ENCODE measurements at regions not wholly inside any gene's neighbourhood (a gene's known extent, or its start where the extent isn't known, plus 50 kb on each side); places are given as distances from the start of the nearest gene placed in this dataset.

DNA sequence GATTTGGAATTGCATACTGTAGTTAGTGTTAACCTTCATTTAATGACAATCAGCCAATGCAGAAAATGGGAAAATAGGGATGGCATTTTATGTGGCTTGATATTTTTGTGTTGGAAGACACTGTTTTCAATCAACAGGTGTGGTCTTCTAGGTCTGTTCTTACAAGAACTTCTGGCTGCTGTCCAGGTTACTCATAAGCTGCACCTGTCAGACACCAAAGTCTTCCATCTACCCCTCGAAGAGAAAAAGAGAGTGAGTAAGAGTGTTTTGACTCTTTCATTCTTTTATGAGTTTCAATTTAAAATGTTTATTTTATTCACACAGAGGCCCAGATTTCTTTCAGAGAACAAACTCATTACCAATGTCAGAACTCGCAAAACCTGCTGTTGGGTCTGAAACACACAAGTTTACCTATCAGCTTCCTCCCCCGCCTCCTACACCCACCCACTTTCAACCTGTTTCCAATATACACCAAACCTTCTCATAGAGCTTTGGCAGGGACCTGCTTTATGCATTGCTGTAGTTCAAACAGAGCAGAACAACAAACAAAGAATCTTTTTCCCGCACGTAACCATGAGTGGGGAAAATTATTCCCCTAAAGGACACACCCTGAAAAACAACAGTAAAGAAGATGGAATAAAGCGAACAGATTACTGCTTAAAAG lies 767.7 kb upstream of the ALCAM start:
- no peaks in the 10 kb centered on the region for H3K4me1 ChIP-seq (ENCODE audit: control insufficient read depth in 3 of 3, insufficient read depth in 3 of 3, low read length in 3 of 3)
- no peak overlapping the region for H3K4me3 ChIP-seq (ENCODE audit: low read length in 3 of 3)
- H3K36me3 ChIP-seq (ENCODE audit: control insufficient read depth in 3 of 3, insufficient read depth in 3 of 3, low read length in 3 of 3): no peaks in the 10 kb centered on the region
- no peaks in the 10 kb centered on the region for H3K9me3 ChIP-seq (ENCODE audit: control insufficient read depth in 3 of 3, low read length in 3 of 3)
- H3K27me3 ChIP-seq (ENCODE audit: control insufficient read depth in 3 of 3, insufficient read depth in 3 of 3, low read length in 3 of 3): no peaks in the 10 kb centered on the region
- no peak overlapping the region for H3K27ac ChIP-seq (ENCODE audit: low read depth, low read length)
- no peak overlapping the region for H3K9ac ChIP-seq (ENCODE audit: low read depth in 1 of 3, low read length in 3 of 3)

DNA sequence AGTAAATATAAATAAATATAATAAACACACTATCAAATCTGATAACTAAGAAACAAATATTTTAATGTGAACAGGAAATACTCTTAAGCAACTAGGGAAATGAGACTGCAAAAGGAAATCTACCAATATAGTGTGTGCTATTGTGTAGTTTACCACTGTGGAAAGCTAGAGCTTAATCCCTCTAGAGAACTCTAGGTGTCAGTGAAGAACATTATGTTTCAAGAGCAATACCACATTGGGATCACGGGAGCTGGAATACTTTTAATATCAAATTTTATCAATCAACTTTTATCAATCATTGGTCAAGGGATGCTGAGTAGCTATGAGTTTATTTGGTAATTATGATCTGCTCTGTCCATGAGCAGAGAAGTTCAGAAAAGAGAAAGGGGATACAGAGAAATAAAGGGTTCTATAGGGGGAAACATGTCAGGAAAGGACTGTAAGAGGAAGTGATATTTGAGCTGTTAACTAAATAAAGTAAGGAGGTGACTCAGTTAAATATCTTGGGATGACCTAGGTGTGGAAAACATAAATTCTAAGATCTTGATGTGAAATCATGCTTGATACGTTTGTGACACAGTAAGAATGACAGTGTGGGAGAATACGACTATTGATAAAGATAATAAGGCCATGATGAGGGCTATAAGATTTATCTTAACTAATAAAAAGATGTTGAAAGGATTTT lies 762.2 kb upstream of the ALCAM start:
- H3K36me3 ChIP-seq (ENCODE audit: control insufficient read depth in 3 of 3, insufficient read depth in 3 of 3, low read length in 3 of 3): no peaks in the 10 kb centered on the region
- no peaks in the 10 kb centered on the region for H3K9me3 ChIP-seq (ENCODE audit: control insufficient read depth in 3 of 3, low read length in 3 of 3)
- H3K4me3 ChIP-seq (ENCODE audit: low read length in 3 of 3): no peak overlapping the region
- no peaks in the 10 kb centered on the region for H3K27me3 ChIP-seq (ENCODE audit: control insufficient read depth in 3 of 3, insufficient read depth in 3 of 3, low read length in 3 of 3)
- no peak overlapping the region for H3K27ac ChIP-seq (ENCODE audit: low read depth, low read length)
- no peak overlapping the region for H3K9ac ChIP-seq (ENCODE audit: low read depth in 1 of 3, low read length in 3 of 3)
- H3K4me1 ChIP-seq (ENCODE audit: control insufficient read depth in 3 of 3, insufficient read depth in 3 of 3, low read length in 3 of 3): no peaks in the 10 kb centered on the region

DNA sequence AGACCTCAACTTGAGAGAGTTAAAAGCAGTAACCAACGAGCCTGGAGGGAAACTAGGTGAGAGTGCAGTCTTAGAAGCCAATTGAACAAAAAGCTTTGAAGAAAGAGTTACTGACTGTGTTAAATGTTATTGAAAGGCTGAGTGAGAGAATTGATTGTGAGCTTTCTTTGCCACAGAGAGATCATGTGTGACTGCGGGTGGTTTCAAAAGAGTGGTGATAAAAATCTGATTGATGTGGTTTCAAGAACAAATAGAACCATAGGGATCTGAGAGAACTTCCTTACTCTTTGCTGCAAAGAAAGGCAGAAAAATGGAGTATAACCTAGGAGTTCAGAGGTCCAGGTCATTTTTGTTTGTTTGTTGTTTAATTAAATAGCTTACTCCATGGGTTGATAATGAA lies 759.9 kb upstream of the ALCAM start:
- Histone ChIP-seq H3K4me1 (ENCODE audit: control insufficient read depth in 3 of 3, insufficient read depth in 3 of 3, low read length in 3 of 3) (no peaks in the 10 kb centered on the region), H3K9me3 (ENCODE audit: control insufficient read depth in 3 of 3, low read length in 3 of 3) (no peaks in the 10 kb centered on the region), H3K9ac (ENCODE audit: low read depth in 1 of 3, low read length in 3 of 3) (no peak overlapping the region), H3K36me3 (ENCODE audit: control insufficient read depth in 3 of 3, insufficient read depth in 3 of 3, low read length in 3 of 3) (no peaks in the 10 kb centered on the region), H3K4me3 (ENCODE audit: low read length in 3 of 3) (no peak overlapping the region), H3K27me3 (ENCODE audit: control insufficient read depth in 3 of 3, insufficient read depth in 3 of 3, low read length in 3 of 3) (no peaks in the 10 kb centered on the region), H3K27ac (ENCODE audit: low read depth, low read length) (no peak overlapping the region)

DNA sequence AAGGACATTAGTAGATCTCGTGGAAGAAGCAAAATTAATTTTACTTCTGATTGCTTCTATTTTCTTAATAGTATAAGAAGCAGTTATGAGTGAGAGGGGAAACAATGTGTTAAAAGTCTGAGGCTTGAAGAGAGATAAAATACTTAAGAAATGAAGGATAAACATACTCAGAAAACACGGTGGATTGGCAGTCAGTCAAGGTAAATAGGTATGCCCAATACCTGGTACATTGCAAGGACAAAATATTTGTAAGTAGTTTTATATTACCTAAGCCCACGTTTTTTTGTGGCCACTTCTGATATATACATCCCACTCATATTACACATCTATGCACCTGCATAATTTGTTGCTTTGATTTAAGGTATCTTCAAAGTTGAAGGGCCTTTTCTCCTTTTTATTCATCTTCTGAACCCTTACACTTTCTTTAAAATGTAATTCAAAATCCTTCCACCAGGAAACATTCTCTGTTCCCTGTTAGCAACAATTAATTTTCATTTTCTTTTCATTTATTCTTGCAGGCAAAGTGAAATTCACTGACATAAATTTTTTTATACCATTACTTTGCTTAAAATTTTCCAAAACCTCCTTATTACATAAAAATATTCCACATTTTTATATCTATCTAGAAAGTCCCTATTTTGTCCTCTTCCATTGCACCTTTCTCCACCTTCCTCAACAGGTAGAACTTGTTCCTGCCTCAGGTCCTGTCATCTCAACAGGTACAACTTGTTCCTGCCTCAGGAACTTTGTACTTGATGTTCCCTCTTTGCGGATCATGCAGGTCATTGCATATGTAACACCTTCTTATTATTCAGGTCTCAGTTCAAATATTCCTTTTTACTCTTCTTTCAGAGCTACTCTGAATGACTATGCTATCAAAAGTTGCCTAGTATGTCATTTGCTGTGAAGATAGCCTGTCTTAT lies 755.7 kb upstream of the ALCAM start:
- Histone ChIP-seq H3K27me3 (ENCODE audit: control insufficient read depth in 3 of 3, insufficient read depth in 3 of 3, low read length in 3 of 3) (no peaks in the 10 kb centered on the region), H3K4me1 (ENCODE audit: control insufficient read depth in 3 of 3, insufficient read depth in 3 of 3, low read length in 3 of 3) (no peaks in the 10 kb centered on the region)

DNA sequence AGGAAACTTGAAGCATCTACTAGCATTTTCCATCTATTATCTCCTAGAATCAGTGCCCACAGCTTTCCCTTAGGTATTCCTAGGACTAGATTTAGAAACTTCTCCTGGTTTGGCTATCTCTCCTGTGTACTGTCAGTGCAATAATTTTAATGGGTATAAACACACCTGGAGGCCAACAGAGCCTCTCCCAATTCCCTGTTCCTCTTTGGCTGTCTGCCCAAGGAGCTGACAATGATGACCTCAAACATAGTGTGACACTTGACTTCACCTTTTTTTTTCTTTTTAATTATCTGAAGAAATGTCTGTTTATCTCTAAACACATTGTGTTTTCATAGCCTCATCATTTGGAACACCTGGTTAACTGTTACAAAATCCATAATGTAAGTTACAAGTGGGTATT lies 754.5 kb upstream of the ALCAM start:
- H3K36me3 ChIP-seq (ENCODE audit: control insufficient read depth in 3 of 3, insufficient read depth in 3 of 3, low read length in 3 of 3): no peaks in the 10 kb centered on the region
- no peaks in the 10 kb centered on the region for H3K9me3 ChIP-seq (ENCODE audit: control insufficient read depth in 3 of 3, low read length in 3 of 3)
- no peak overlapping the region for H3K27ac ChIP-seq (ENCODE audit: low read depth, low read length)
- no peak overlapping the region for H3K9ac ChIP-seq (ENCODE audit: low read depth in 1 of 3, low read length in 3 of 3)
- H3K27me3 ChIP-seq (ENCODE audit: control insufficient read depth in 3 of 3, insufficient read depth in 3 of 3, low read length in 3 of 3): no peaks in the 10 kb centered on the region
- H3K4me1 ChIP-seq (ENCODE audit: control insufficient read depth in 3 of 3, insufficient read depth in 3 of 3, low read length in 3 of 3): no peaks in the 10 kb centered on the region
- no peak overlapping the region for H3K4me3 ChIP-seq (ENCODE audit: low read length in 3 of 3)

More for the DNA sequence above, 755.7 kb upstream of the ALCAM start:
- no peaks in the 10 kb centered on the region for H3K9me3 ChIP-seq (ENCODE audit: control insufficient read depth in 3 of 3, low read length in 3 of 3)
- H3K27ac ChIP-seq (ENCODE audit: low read depth, low read length): no peak overlapping the region
- H3K4me3 ChIP-seq (ENCODE audit: low read length in 3 of 3): no peak overlapping the region
- H3K36me3 ChIP-seq (ENCODE audit: control insufficient read depth in 3 of 3, insufficient read depth in 3 of 3, low read length in 3 of 3): no peaks in the 10 kb centered on the region
- H3K9ac ChIP-seq (ENCODE audit: low read depth in 1 of 3, low read length in 3 of 3): no peak overlapping the region

DNA sequence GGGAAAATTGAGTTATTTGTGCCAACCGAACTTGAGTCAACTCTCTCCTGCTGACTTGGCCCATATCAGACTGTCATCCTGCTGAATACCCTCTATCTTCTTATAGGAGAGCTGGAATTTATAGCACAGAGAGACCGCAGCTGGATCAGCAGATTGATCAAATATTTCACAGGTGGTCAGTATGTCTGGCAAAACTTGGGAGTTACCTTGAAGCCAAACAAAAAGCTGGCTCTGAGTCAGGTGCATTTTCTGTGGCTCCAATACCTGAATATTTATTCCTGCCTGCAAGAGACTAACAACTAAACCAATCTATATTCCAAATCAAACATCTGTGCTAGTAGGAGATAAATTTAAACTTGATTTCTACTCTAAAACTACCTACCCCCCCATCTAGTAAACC lies 752.1 kb upstream of the ALCAM start:
- Histone ChIP-seq H3K27ac (ENCODE audit: low read depth, low read length) (no peak overlapping the region), H3K27me3 (ENCODE audit: control insufficient read depth in 3 of 3, insufficient read depth in 3 of 3, low read length in 3 of 3) (no peaks in the 10 kb centered on the region), H3K9me3 (ENCODE audit: control insufficient read depth in 3 of 3, low read length in 3 of 3) (no peaks in the 10 kb centered on the region), H3K9ac (ENCODE audit: low read depth in 1 of 3, low read length in 3 of 3) (no peak overlapping the region), H3K4me3 (ENCODE audit: low read length in 3 of 3) (no peak overlapping the region), H3K4me1 (ENCODE audit: control insufficient read depth in 3 of 3, insufficient read depth in 3 of 3, low read length in 3 of 3) (no peaks in the 10 kb centered on the region), H3K36me3 (ENCODE audit: control insufficient read depth in 3 of 3, insufficient read depth in 3 of 3, low read length in 3 of 3) (no peaks in the 10 kb centered on the region)

DNA sequence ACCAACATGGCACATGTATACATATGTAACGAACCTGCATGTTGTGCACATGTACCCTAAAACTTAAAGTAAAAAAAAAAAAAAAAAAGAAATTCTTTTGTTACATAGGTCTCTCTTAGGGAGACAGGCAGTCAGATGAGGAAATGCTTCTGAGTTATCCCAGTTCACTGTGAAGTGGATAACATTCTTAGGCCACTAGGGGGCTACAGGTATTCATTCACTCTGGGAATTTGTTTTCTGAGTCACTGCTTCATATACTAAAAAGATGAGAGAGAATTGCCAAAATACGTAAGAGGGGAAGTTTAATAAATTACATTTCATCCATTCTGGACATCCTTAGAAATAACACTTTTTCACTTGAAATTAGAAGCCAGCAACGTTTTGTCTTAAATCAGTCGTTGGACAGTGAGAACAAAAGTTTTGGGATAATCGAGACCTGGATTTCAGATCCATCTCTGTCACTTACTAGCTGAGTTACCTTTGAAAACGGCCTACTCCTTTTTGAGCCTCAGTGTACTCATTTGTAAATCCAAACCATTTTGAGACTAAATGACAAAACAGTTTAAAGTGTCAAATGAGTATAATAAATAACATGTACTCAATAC lies 738.4 kb upstream of the ALCAM start:
- H3K9me3 ChIP-seq (ENCODE audit: control insufficient read depth in 3 of 3, low read length in 3 of 3): no peaks in the 10 kb centered on the region
- H3K4me3 ChIP-seq (ENCODE audit: low read length in 3 of 3): no peak overlapping the region

DNA sequence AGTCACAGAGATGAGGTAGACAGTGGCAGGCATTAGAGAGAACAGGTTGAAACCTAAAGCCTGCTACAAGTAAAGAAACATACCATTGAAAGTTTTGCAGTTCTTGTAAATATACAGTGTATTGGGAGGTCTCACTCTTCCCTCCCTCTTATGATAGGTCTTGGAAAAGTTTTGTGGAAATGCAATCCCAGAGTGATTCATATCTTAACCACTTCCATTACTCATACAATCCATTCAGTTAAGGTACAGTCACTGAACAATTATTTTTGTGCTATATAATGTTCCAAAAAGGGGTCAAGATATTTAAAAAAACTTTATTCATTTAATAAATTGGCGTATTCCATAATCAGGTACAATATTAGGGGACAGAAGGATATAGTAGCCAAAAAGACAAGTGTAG lies 737.7 kb upstream of the ALCAM start:
- Histone ChIP-seq H3K9ac (ENCODE audit: low read depth in 1 of 3, low read length in 3 of 3) (no peak overlapping the region), H3K27me3 (ENCODE audit: control insufficient read depth in 3 of 3, insufficient read depth in 3 of 3, low read length in 3 of 3) (no peaks in the 10 kb centered on the region), H3K4me3 (ENCODE audit: low read length in 3 of 3) (no peak overlapping the region), H3K9me3 (ENCODE audit: control insufficient read depth in 3 of 3, low read length in 3 of 3) (no peaks in the 10 kb centered on the region), H3K27ac (ENCODE audit: low read depth, low read length) (no peak overlapping the region), H3K36me3 (ENCODE audit: control insufficient read depth in 3 of 3, insufficient read depth in 3 of 3, low read length in 3 of 3) (no peaks in the 10 kb centered on the region), H3K4me1 (ENCODE audit: control insufficient read depth in 3 of 3, insufficient read depth in 3 of 3, low read length in 3 of 3) (no peaks in the 10 kb centered on the region)

More for the DNA sequence above, 738.4 kb upstream of the ALCAM start:
- H3K27ac ChIP-seq (ENCODE audit: low read depth, low read length): no peak overlapping the region
- no peak overlapping the region for H3K9ac ChIP-seq (ENCODE audit: low read depth in 1 of 3, low read length in 3 of 3)
- no peaks in the 10 kb centered on the region for H3K4me1 ChIP-seq (ENCODE audit: control insufficient read depth in 3 of 3, insufficient read depth in 3 of 3, low read length in 3 of 3)
- H3K27me3 ChIP-seq (ENCODE audit: control insufficient read depth in 3 of 3, insufficient read depth in 3 of 3, low read length in 3 of 3): no peaks in the 10 kb centered on the region
- H3K36me3 ChIP-seq (ENCODE audit: control insufficient read depth in 3 of 3, insufficient read depth in 3 of 3, low read length in 3 of 3): no peaks in the 10 kb centered on the region

DNA sequence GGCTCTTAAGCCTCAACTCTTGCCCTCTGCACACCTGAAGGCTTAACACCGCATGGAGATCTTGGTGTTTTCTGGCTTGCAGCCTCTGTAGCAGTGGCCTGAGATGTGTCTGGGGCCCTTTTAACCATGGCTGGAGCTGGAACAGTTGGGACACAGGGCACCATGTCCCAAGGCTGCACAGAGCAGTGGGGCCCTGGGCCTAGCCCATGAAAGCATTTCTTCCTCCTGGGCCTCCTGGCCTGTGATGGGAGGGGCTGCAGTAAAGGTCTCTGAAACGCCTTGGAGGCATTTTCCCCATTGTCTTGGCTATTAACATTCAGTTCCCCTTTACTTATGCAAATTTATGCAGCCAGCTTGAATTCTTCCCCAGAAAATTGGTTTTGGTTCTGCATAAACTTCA lies 735.5 kb upstream of the ALCAM start:
- Histone ChIP-seq H3K27me3 (ENCODE audit: control insufficient read depth in 3 of 3, insufficient read depth in 3 of 3, low read length in 3 of 3) (no peaks in the 10 kb centered on the region), H3K36me3 (ENCODE audit: control insufficient read depth in 3 of 3, insufficient read depth in 3 of 3, low read length in 3 of 3) (no peaks in the 10 kb centered on the region), H3K4me1 (ENCODE audit: control insufficient read depth in 3 of 3, insufficient read depth in 3 of 3, low read length in 3 of 3) (no peaks in the 10 kb centered on the region), H3K27ac (ENCODE audit: low read depth, low read length) (no peak overlapping the region), H3K9ac (ENCODE audit: low read depth in 1 of 3, low read length in 3 of 3) (no peak overlapping the region), H3K9me3 (ENCODE audit: control insufficient read depth in 3 of 3, low read length in 3 of 3) (no peaks in the 10 kb centered on the region), H3K4me3 (ENCODE audit: low read length in 3 of 3) (no peak overlapping the region)

All from skeletal muscle tissue (tissue), 3 donors.